ENCODE measurements at regions not wholly inside any gene's neighbourhood (a gene's known extent, or its start where the extent isn't known, plus 50 kb on each side); places are given as distances from the start of the nearest gene placed in this dataset.
"Not testable (repeated sequence)": the region's sequence is repeated elsewhere in the genome, so short reads cannot be mapped to it uniquely, and the experiment has no call there.

GRCh38 chr5:26495437-26495836 is 542.9 kb downstream of the CDH9 start:
- H3K4me1 Mint-ChIP-seq (ENCODE audit: low read depth): no peaks in the 10 kb centered on the region
- H3K27ac Mint-ChIP-seq: no peak overlapping the region
- H3K9me3 Mint-ChIP-seq: peaks cover 32% of the 10 kb centered on the region
- DNase-seq: no peak
- H3K27me3 Mint-ChIP-seq (ENCODE audit: insufficient read depth): no peaks in the 10 kb centered on the region
- TF ChIP-seq, protein P1, sequence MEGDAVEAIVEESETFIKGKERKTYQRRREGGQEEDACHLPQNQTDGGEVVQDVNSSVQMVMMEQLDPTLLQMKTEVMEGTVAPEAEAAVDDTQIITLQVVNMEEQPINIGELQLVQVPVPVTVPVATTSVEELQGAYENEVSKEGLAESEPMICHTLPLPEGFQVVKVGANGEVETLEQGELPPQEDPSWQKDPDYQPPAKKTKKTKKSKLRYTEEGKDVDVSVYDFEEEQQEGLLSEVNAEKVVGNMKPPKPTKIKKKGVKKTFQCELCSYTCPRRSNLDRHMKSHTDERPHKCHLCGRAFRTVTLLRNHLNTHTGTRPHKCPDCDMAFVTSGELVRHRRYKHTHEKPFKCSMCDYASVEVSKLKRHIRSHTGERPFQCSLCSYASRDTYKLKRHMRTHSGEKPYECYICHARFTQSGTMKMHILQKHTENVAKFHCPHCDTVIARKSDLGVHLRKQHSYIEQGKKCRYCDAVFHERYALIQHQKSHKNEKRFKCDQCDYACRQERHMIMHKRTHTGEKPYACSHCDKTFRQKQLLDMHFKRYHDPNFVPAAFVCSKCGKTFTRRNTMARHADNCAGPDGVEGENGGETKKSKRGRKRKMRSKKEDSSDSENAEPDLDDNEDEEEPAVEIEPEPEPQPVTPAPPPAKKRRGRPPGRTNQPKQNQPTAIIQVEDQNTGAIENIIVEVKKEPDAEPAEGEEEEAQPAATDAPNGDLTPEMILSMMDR (IDR thresholded peaks at IDR 0.05): no peak
- no peaks in the 10 kb centered on the region for H3K36me3 Mint-ChIP-seq (ENCODE audit: low read depth)
- no peak overlapping the region for H3K4me3 Mint-ChIP-seq

- no peak for DNase-seq
- H3K4me3 Mint-ChIP-seq: no peak overlapping the region
- H3K27me3 Mint-ChIP-seq (ENCODE audit: insufficient read depth): peaks cover 1% of the 10 kb centered on the region; the same call in 1 of the 2 replicates
- H3K36me3 Mint-ChIP-seq (ENCODE audit: low read depth): peaks cover under 1% of the 10 kb centered on the region; the same call in 1 of the 2 replicates
- H3K27ac Mint-ChIP-seq: no peak overlapping the region
- H3K9me3 Mint-ChIP-seq: peaks cover 47% of the 10 kb centered on the region
- TF ChIP-seq, protein P1 (IDR thresholded peaks at IDR 0.05): no peak
- H3K4me1 Mint-ChIP-seq (ENCODE audit: low read depth): no peaks in the 10 kb centered on the region
These were observed 545.4 kb downstream of the CDH9 start for GRCh38 chr5:26492906-26493459.

DNA sequence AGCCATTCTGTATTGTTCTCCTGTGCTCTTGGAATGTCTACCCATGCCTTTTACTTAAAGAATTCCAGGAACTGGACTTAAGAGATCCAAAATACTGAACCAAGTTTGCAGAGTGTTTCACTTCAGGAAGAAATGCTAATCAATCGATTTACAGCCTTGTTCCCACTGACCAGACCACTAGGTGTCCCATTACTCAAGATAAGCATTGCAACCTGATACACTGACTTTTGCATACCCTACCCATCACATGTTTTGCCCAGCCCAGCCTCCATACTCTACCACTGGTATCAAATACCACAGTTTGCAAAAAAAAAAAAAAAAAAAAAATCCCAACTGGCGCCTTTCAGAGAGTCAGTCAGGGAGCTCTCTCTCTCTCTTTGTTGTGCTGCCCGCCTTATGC is 550.8 kb downstream of the CDH9 start:
- Mint-ChIP-seq H3K9me3 (peaks cover 40% of the 10 kb centered on the region), H3K27me3 (ENCODE audit: insufficient read depth) (peaks cover 1% of the 10 kb centered on the region; the same call in 1 of the 2 replicates), H3K27ac (no peak overlapping the region), H3K4me1 (ENCODE audit: low read depth) (no peaks in the 10 kb centered on the region), H3K36me3 (ENCODE audit: low read depth) (peaks cover 4% of the 10 kb centered on the region; the same call in 1 of the 2 replicates), H3K4me3 (no peak overlapping the region)
- DNase-seq: no peak
- TF ChIP-seq, protein P1 (IDR thresholded peaks at IDR 0.05): no peak

GRCh38 chr5:26486631-26487030 is 551.8 kb downstream of the CDH9 start:
- peaks cover 1% of the 10 kb centered on the region; the same call in 1 of the 2 replicates for H3K27me3 Mint-ChIP-seq (ENCODE audit: insufficient read depth)
- peaks cover 4% of the 10 kb centered on the region; the same call in 1 of the 2 replicates for H3K36me3 Mint-ChIP-seq (ENCODE audit: low read depth)
- no peak overlapping the region for H3K4me3 Mint-ChIP-seq
- no peak for DNase-seq
- H3K9me3 Mint-ChIP-seq: peaks cover 38% of the 10 kb centered on the region
- TF ChIP-seq, protein P1 (IDR thresholded peaks at IDR 0.05): no peak
- no peaks in the 10 kb centered on the region for H3K4me1 Mint-ChIP-seq (ENCODE audit: low read depth)
- no peak overlapping the region for H3K27ac Mint-ChIP-seq

DNA sequence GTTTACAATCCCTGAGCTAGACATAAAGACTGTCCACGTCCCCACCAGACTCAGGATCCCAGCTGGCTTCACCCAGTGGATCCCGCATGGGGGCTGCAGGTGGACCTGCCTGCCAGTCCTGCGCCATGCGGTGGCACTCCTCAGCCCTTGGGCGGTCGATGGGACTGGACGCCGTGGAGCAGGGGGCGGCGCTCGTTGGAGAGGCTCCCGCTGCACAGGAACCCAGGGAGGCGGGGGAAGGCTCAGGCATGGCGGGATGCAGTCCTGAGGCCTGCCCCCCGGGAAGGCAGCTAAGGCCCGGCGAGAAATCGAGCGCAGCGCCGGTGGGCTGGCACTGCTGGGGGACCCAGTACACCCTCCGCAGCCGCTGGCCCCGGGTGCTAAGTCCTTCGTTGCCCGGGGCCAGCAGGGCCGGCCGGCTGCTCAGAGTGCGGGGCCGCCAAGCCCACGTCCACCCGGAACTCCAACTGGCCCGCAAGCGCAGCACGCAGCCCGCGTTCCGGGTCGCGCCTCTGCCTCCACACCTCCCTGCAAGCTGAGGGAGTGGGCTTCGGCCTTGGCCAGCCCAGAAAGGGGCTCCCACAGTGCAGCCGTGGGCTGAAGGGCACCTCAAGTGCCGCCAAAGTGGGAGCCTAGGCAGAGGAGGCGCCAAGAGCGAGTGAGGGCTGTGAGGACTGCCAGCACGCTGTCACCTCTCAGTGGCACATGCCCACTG is 553.1 kb downstream of the CDH9 start:
- not testable (repeated sequence) for H3K27ac Mint-ChIP-seq; H3K36me3 Mint-ChIP-seq (ENCODE audit: low read depth); H3K4me1 Mint-ChIP-seq (ENCODE audit: low read depth); H3K4me3 Mint-ChIP-seq; DNase-seq; H3K27me3 Mint-ChIP-seq (ENCODE audit: insufficient read depth)
- H3K9me3 Mint-ChIP-seq: peaks cover 30% of the 10 kb centered on the region

DNA sequence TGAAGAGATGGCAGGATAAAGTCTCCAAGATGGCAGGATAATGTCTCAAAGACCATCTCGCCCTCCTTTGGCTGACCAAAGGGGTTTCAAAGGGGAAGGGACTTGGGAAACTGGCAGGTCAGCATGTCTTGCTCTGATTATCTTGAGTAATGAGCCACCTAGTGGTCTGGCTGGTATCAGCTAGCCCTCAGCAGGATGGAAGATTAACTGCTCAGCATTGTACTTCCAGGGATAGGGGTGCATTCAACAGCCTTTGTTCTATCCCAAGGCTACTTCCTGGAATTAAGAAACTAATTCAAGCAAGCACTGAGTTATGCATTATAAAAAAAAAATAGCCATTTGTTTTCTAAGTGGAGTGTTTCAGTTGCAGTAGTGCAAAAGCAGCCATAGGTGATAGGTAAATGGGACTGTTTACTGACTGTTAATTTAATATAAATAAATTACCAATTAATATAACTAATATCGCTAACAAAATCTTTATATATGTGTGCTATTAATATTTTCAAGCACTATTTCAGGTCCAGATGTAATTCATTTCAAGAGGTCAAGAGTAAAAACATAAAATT is 555.5 kb downstream of the CDH9 start:
- peaks cover 15% of the 10 kb centered on the region for H3K9me3 Mint-ChIP-seq
- H3K4me3 Mint-ChIP-seq: no peak overlapping the region
- DNase-seq: no peak
- H3K27me3 Mint-ChIP-seq (ENCODE audit: insufficient read depth): no peaks in the 10 kb centered on the region
- no peaks in the 10 kb centered on the region for H3K4me1 Mint-ChIP-seq (ENCODE audit: low read depth)
- H3K27ac Mint-ChIP-seq: no peak overlapping the region
- TF ChIP-seq, protein P1 (IDR thresholded peaks at IDR 0.05): peak; percentile 69
- 0 out of 2 replicates have a peak, but pooled peaks cover 3% of the 10 kb centered on the region for H3K36me3 Mint-ChIP-seq (ENCODE audit: low read depth)

Measured in HFFc6 (cell line).